ENCODE measurements at regions not wholly inside any gene's neighbourhood (a gene's known extent, or its start where the extent isn't known, plus 50 kb on each side); places are given as distances from the start of the nearest gene placed in this dataset.

DNA sequence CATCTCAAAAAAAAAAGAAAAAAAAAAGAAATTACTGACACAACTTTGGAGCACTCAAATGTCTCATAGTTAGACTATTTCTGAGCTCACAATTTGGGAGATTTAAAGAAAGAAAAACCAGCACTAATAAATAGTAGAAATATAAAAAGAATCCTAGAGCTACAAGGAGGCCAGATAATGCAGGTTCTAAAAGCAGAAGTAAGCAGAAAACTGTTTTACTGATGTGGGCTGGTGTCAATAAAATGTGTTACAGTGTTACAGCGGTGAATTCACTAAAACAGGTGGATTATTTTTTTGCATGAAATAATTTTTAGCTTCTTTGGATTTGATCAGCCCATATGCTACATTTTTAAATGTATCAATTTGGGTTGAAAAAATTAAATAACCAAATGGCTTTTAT is 375.9 kb downstream of the GPM6A start:
- intact Hi-C loops (cut with DNase I): no loop called here
- no peak for TF ChIP-seq POLR2A (IDR thresholded peaks at IDR 0.05)
- TF ChIP-seq, protein P1, sequence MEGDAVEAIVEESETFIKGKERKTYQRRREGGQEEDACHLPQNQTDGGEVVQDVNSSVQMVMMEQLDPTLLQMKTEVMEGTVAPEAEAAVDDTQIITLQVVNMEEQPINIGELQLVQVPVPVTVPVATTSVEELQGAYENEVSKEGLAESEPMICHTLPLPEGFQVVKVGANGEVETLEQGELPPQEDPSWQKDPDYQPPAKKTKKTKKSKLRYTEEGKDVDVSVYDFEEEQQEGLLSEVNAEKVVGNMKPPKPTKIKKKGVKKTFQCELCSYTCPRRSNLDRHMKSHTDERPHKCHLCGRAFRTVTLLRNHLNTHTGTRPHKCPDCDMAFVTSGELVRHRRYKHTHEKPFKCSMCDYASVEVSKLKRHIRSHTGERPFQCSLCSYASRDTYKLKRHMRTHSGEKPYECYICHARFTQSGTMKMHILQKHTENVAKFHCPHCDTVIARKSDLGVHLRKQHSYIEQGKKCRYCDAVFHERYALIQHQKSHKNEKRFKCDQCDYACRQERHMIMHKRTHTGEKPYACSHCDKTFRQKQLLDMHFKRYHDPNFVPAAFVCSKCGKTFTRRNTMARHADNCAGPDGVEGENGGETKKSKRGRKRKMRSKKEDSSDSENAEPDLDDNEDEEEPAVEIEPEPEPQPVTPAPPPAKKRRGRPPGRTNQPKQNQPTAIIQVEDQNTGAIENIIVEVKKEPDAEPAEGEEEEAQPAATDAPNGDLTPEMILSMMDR (IDR thresholded peaks at IDR 0.05): no peak
- H3K4me3 ChIP-seq (replicated peaks in 1 of 3): no peak overlapping the region
- WGBS, 2 donors: 75 to 92% methylated on average over 1 of the region's 1 CpG
- H3K27ac ChIP-seq: no peak overlapping the region
- no peaks in the 10 kb centered on the region for H3K36me3 ChIP-seq
- DNase-seq: no peak
- no peaks in the 10 kb centered on the region for H3K4me1 ChIP-seq
- no peaks in the 10 kb centered on the region for H3K27me3 ChIP-seq
- H3K9me3 ChIP-seq: no peaks in the 10 kb centered on the region

DNA sequence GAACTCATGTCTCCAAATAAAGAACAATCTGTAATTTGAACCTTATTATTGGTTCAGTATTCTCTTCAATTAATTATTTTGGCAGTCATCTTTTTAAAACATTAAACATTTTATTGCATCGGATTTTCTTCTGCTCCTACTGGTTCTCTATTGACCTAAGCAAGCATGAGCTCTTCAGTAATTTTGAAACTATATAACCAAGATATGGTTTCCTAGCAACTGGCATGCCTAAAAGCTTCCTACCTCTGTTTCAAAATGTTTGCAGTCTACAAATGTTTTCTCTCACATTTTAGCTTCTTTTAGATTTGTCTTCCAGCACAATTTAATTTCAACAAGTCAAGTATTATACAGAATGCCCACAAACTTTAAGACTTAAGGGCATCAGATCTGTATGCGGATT is 371.3 kb downstream of the GPM6A start:
- intact Hi-C loops (cut with DNase I): no loop called here
- WGBS, 2 donors: 77 to 87% methylated on average over 2 of the region's 2 CpGs
- Histone ChIP-seq H3K9me3 (no peaks in the 10 kb centered on the region), H3K4me1 (no peaks in the 10 kb centered on the region), H3K27ac (no peak overlapping the region), H3K4me3 (replicated peaks in 1 of 3) (no peak overlapping the region), H3K36me3 (no peaks in the 10 kb centered on the region), H3K27me3 (no peaks in the 10 kb centered on the region)
- TF ChIP-seq, protein P1 (IDR thresholded peaks at IDR 0.05): no peak
- TF ChIP-seq POLR2A (IDR thresholded peaks at IDR 0.05): no peak
- DNase-seq: no peak

DNA sequence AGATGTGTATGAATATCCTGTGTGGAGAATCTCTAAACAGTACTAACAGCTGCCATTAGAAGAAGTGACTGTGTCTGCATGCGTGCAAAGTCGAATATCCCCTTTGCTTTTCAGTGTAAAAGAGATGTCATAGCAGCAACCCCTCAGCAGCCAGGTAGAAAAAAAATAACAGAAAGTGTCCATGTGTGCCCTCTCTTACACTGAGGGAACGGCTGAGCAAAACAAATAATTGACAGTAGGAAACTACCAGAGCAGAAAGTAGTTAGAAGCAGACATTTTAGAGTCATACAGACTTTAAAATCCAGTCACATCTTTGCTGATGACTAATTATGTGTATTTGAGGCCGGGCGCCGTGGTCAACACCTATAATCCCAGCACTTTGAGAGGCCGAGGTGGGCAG is 370.8 kb downstream of the GPM6A start:
- no peak overlapping the region for H3K27ac ChIP-seq
- H3K4me3 ChIP-seq (replicated peaks in 1 of 3): no peak overlapping the region
- no peaks in the 10 kb centered on the region for H3K9me3 ChIP-seq
- no peaks in the 10 kb centered on the region for H3K36me3 ChIP-seq
- no peaks in the 10 kb centered on the region for H3K27me3 ChIP-seq
- WGBS, 2 donors: 56 to 62% methylated on average over 7 of the region's 7 CpGs
- TF ChIP-seq, protein P1 (IDR thresholded peaks at IDR 0.05): no peak
- TF ChIP-seq POLR2A (IDR thresholded peaks at IDR 0.05): no peak
- no peak for DNase-seq
- no peaks in the 10 kb centered on the region for H3K4me1 ChIP-seq
- intact Hi-C loops (cut with DNase I): no loop called here

DNA sequence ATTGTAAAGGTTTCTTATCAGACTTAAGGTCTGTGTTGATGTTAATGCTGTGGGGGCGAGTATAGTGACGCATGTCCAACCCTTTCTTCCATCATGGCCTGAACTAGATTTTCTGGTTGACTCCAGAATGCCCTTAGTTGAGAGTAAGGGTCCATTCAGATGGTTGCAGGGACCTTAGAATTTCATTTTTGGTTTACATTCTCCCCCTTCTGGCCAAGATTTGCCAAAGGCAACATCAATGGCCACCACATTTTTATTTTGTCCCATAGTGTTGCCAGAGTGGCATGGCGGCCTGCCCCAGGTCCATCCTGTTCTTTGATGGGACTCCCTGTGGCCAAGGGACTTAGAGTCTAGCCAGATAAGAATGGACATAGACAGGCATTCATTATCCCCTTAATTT is 368.5 kb downstream of the GPM6A start:
- Histone ChIP-seq H3K9me3 (no peaks in the 10 kb centered on the region), H3K27me3 (no peaks in the 10 kb centered on the region), H3K36me3 (no peaks in the 10 kb centered on the region), H3K27ac (no peak overlapping the region), H3K4me1 (no peaks in the 10 kb centered on the region), H3K4me3 (replicated peaks in 1 of 3) (no peak overlapping the region)
- intact Hi-C loops (cut with DNase I): no loop called here
- DNase-seq: no peak
- TF ChIP-seq POLR2A (IDR thresholded peaks at IDR 0.05): no peak
- TF ChIP-seq, protein P1 (IDR thresholded peaks at IDR 0.05): no peak
- WGBS, 2 donors: 62 to 78% methylated on average over 2 to 3 of the region's 3 CpGs

DNA sequence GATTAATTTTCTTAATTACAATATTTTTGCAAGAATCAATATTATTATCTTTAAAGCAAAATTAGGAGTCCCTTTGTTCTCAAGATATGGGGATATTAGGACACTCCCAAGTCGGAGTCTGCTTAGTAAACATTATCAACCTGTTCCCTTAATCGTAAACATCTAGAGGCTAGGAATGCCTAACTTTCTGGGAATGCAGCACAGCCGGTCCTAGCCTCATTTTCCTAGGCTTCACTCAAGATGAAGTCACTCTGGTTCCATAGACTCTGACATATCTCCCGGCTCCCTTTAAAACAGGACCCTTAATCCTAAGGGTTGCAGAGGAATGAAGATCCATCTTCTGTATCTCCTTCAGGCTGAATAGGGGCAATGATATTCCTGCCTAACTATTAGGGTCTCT is 367.6 kb downstream of the GPM6A start:
- TF ChIP-seq POLR2A (IDR thresholded peaks at IDR 0.05): no peak
- TF ChIP-seq, protein P1 (IDR thresholded peaks at IDR 0.05): no peak
- Histone ChIP-seq H3K27me3 (no peaks in the 10 kb centered on the region), H3K27ac (no peak overlapping the region), H3K4me3 (replicated peaks in 1 of 3) (no peak overlapping the region), H3K4me1 (no peaks in the 10 kb centered on the region), H3K9me3 (no peaks in the 10 kb centered on the region), H3K36me3 (no peaks in the 10 kb centered on the region)
- intact Hi-C loops (cut with DNase I): no loop called here
- no peak for DNase-seq
- WGBS, 2 donors: 65 to 75% methylated on average over 4 of the region's 4 CpGs

Measured in thyroid gland (tissue), 4 donors.